ENCODE measurements at regions not wholly inside any gene's neighbourhood (a gene's known extent, or its start where the extent isn't known, plus 50 kb on each side); places are given as distances from the start of the nearest gene placed in this dataset.

DNA sequence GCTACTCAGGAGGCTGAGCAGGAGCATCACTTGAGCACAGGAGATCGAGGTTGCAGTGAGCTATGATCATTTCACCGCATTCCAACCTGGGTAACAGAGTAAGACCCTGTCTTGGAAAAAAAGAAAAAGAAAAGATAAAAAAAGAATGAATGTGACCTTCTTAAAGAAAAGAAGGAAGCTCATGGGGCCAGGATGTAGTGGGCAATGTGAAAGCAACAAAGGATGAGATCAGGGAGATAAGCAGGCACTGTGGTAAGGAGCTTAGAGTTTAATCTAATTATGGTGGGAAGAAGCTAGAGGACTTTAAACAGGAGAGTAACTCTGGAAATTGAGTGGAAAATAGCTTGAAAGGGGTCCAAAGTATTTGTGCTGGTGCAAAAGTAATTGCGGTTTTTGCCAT, 231.6 kb upstream of the UBE2E2 start:
- TF ChIP-seq POLR2A (IDR thresholded peaks at IDR 0.05; ENCODE audit: insufficient read depth in 1 of 2, low read depth in 2 of 2, low read length in 2 of 2) (no peak), FOXM1 (CRISPR knock-in tag; IDR thresholded peaks at IDR 0.05) (no peak), RAD21 (CRISPR knock-in tag; IDR thresholded peaks at IDR 0.05) (no peak), ESRRA (CRISPR knock-in tag; IDR thresholded peaks at IDR 0.05; ENCODE audit: low read depth) (no peak), CEBPG (CRISPR knock-in tag; IDR thresholded peaks at IDR 0.05) (no peak)
- TF ChIP-seq, protein P1, sequence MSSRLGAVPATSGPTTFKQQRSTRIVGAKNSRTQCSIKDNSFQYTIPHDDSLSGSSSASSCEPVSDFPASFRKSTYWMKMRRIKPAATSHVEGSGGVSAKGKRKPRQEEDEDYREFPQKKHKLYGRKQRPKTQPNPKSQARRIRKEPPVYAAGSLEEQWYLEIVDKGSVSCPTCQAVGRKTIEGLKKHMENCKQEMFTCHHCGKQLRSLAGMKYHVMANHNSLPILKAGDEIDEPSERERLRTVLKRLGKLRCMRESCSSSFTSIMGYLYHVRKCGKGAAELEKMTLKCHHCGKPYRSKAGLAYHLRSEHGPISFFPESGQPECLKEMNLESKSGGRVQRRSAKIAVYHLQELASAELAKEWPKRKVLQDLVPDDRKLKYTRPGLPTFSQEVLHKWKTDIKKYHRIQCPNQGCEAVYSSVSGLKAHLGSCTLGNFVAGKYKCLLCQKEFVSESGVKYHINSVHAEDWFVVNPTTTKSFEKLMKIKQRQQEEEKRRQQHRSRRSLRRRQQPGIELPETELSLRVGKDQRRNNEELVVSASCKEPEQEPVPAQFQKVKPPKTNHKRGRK (CRISPR knock-in tag; IDR thresholded peaks at IDR 0.05), result no peak

Data from HepG2 (cell line).